Thyroid gland (tissue), 4 donors: ENCODE measurements at regions not wholly inside any gene's neighbourhood (a gene's known extent, or its start where the extent isn't known, plus 50 kb on each side); places are given as distances from the start of the nearest gene placed in this dataset.

Experiments used
- POLR2A ChIP-seq, 2 donors: fragments of 450-650 bp; IDR thresholded peaks; one replicate each; pipeline ENCODE4 v1.6.1; 2017; ENCODE audit warnings: antibody characterized with exemption in 2 of 2, mild to moderate bottlenecking in 2 of 2, moderate library complexity in 1 of 2
- TF ChIP-seq, protein P1 (sequence below), 6 experiments: fragments of 200-600 bp in 3 of 6; fragments of 450-650 bp in 3 of 6; sonication (generic) in 3 of 6; IDR thresholded peaks; one replicate each; pipeline ENCODE4 v1.5.1; 2016 to 2019; ENCODE audit warnings: antibody characterized with exemption in 6 of 6, mild to moderate bottlenecking in 2 of 6, inconsistent platforms in 1 of 6, moderate library complexity in 1 of 6

DNA sequence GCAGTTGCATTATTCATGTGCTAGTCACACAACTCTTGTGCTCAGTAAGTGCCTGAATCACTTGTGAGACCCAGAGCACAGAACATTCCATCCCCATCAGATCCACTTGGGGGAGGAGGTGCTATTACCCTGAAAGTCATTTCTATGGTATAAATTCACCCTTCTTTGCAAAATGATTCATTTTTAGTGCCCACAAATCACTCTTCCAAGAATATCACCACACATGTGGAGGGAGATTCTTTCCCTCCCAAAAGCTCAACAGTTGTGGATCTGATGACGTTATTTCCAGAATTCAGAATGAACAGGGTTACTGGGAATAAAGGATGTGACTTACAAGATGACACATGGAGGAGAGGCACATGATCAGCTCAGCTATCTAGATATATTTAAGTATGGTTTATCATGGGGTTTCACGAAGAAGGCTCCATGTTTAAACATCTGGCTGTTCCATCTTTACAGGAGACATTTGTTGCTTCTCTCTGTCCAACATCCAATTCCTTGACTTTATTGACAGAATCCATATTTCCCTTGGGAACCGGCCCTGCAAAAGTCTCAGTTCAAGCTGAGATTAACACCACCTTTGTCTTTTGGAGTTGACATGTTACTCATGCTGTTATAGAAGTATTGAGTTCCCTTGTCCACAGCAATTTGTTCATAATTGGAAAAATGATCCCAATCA lies 214.2 kb upstream of the PROK2 start:
- TF ChIP-seq, protein P1, sequence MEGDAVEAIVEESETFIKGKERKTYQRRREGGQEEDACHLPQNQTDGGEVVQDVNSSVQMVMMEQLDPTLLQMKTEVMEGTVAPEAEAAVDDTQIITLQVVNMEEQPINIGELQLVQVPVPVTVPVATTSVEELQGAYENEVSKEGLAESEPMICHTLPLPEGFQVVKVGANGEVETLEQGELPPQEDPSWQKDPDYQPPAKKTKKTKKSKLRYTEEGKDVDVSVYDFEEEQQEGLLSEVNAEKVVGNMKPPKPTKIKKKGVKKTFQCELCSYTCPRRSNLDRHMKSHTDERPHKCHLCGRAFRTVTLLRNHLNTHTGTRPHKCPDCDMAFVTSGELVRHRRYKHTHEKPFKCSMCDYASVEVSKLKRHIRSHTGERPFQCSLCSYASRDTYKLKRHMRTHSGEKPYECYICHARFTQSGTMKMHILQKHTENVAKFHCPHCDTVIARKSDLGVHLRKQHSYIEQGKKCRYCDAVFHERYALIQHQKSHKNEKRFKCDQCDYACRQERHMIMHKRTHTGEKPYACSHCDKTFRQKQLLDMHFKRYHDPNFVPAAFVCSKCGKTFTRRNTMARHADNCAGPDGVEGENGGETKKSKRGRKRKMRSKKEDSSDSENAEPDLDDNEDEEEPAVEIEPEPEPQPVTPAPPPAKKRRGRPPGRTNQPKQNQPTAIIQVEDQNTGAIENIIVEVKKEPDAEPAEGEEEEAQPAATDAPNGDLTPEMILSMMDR (IDR thresholded peaks at IDR 0.05): no peak
- TF ChIP-seq POLR2A (IDR thresholded peaks at IDR 0.05): no peak
